Mucosa of stomach (tissue), 1 donor: ENCODE measurements at regions not wholly inside any gene's neighbourhood (a gene's known extent, or its start where the extent isn't known, plus 50 kb on each side); places are given as distances from the start of the nearest gene placed in this dataset.
"Not testable (repeated sequence)": the region's sequence is repeated elsewhere in the genome, so short reads cannot be mapped to it uniquely, and the experiment has no call there.

Source experiments
- H3K27me3 ChIP-seq: one replicate; pipeline ENCODE4 v1.7.0; 2013; ENCODE audit warnings: mild to moderate bottlenecking, low read length; ENCODE audit not compliant: control insufficient read depth, insufficient read depth
- H3K36me3 ChIP-seq: one replicate; pipeline ENCODE4 v1.7.0; 2013; ENCODE audit warnings: low read length; ENCODE audit not compliant: control insufficient read depth, insufficient read depth
- H3K4me1 ChIP-seq: one replicate; pipeline ENCODE4 v1.7.0; 2013; ENCODE audit warnings: mild to moderate bottlenecking, low read length; ENCODE audit not compliant: control insufficient read depth, insufficient read depth
- H3K4me3 ChIP-seq: one replicate; pipeline ENCODE4 v1.7.0; 2013; ENCODE audit warnings: low read length
- H3K9ac ChIP-seq: one replicate; pipeline ENCODE4 v1.7.0; 2013; ENCODE audit warnings: mild to moderate bottlenecking, low read length, moderate library complexity
- H3K9me3 ChIP-seq: one replicate; pipeline ENCODE4 v1.7.0; 2013; ENCODE audit warnings: mild to moderate bottlenecking, low read length, moderate library complexity; ENCODE audit not compliant: control insufficient read depth
- donor health status: Pancreatic carcinoma.

DNA sequence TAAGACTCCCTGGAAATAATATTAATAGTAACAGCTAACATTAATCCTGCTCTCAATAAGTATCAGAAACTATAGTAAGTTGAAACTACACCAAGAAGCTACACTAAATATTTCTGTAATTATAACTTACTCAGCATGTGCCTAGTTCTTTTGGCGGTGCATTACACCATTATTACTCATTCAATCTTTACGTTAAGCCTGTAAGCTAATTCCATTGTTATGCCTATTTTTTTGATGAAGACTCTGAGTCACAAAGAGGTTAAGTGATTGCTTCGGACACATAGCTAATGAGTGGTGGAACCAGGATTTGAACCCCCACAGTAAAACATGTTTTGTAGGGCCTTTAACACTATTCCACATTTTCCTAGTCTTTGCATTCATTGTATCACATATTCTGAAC is 111.6 kb downstream of the RASSF10 start:
- Histone ChIP-seq H3K4me1 (peaks cover 3% of the 10 kb centered on the region), H3K36me3 (no peaks in the 10 kb centered on the region), H3K9me3 (no peaks in the 10 kb centered on the region), H3K4me3 (no peak overlapping the region), H3K27me3 (no peaks in the 10 kb centered on the region), H3K9ac (no peak overlapping the region)

DNA sequence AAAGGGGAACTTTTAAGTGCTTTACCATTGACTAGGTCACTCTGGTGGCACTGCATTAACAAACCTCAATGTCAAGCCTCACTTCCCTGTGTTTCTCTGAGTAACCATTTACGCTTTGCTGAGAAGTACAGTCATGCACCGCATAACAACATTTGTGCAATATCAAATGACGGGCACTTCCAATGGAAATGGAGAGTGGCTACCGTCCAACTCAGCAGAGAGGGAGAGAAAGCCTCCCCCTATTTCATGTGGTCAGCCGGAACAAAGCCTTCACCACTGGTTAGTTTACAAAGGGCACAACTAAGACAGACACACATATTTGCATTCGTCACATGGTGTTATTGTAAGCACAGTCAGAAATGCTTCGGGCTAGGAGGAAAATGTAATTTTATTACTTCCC is 117.3 kb downstream of the RASSF10 start:
- Histone ChIP-seq H3K4me1 (no peaks in the 10 kb centered on the region), H3K9me3 (no peaks in the 10 kb centered on the region), H3K36me3 (no peaks in the 10 kb centered on the region), H3K4me3 (no peak overlapping the region), H3K9ac (no peak overlapping the region), H3K27me3 (no peaks in the 10 kb centered on the region)

DNA sequence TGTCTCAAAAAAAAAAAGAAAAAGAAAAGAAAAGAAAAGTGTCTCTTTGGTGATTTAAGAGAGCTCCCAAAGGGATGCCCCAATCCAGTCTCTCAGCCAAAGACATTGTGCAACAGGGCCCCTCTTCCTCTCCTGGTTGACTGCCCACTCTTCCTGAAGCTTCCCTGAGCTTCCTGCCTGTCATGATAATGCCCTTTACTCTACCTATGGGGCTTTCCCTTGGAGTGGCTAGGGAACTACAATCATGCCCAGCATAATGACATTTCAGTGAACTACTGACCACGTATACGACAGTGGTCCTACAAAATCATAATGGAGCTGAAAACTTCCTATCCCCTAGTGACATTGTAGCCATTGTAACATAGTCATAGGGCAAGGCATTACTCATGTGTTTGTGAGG is 118.0 kb downstream of the RASSF10 start:
- Histone ChIP-seq H3K36me3 (no peaks in the 10 kb centered on the region), H3K9me3 (no peaks in the 10 kb centered on the region), H3K4me3 (no peak overlapping the region), H3K27me3 (no peaks in the 10 kb centered on the region), H3K4me1 (no peaks in the 10 kb centered on the region), H3K9ac (no peak overlapping the region)

DNA sequence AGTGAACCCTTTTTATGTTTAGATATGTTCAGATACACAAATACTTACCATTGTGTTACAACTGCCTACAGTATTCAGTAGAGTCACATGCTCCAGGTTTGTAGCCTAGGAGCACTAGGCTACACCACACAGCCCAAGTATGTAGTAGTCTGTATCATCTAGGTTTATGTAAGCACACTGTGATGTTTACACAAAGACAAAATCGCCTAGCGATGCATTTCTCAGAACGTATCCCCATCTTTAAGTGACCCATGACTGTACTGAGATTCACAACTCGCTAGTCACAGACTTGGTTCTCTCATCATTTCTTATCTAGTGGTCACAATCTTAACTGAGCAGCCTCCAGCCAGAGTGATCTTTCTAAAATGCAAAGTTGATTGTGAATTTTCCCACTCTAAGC is 119.2 kb downstream of the RASSF10 start:
- Histone ChIP-seq H3K4me1 (no peaks in the 10 kb centered on the region), H3K36me3 (no peaks in the 10 kb centered on the region), H3K9me3 (no peaks in the 10 kb centered on the region), H3K4me3 (no peak overlapping the region), H3K9ac (no peak overlapping the region), H3K27me3 (no peaks in the 10 kb centered on the region)

DNA sequence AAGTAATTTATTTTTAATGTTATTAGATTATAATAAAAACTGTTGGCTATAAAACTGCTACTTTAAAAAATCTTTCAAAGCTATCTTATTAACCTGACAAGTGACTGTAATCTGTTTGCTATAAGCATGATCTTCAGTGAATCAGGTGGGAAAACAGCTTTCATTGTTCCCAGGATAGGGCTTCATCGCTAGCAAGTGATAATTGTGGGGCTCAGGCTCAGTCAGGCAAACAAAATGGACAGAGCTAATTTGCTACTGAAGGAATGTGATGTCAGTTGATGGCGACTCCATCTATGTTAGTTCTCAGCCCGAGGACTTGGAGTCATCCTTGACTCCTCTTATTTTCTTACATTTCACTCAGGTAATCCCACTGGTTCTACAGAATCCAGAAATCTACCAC is 125.0 kb downstream of the RASSF10 start:
- H3K9me3 ChIP-seq = no peaks in the 10 kb centered on the region
- no peak overlapping the region for H3K9ac ChIP-seq
- no peaks in the 10 kb centered on the region for H3K27me3 ChIP-seq
- no peaks in the 10 kb centered on the region for H3K36me3 ChIP-seq
- H3K4me1 ChIP-seq = no peaks in the 10 kb centered on the region
- H3K4me3 ChIP-seq = no peak overlapping the region

DNA sequence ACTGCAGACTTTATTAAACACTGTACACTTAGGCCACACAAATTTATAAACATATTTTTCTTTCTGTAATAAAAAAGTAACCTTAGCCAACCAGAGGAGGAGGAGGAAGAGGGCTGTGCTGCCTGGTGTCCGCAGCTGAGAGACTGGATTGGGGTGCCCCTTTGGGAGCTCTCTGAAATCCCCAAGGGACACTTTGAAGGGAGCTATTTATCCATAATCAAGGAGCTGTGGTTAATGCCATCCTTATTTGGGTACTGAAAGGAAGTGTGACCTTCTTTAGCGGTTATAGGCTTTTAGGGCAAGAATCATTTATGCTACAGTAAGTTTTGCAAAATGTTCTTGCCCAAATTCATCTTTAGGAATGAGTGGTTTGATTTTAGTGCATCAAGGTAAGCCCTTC is 125.8 kb downstream of the RASSF10 start:
- Histone ChIP-seq H3K36me3 (no peaks in the 10 kb centered on the region), H3K4me3 (no peak overlapping the region), H3K4me1 (peaks cover 2% of the 10 kb centered on the region), H3K9ac (no peak overlapping the region), H3K27me3 (no peaks in the 10 kb centered on the region), H3K9me3 (no peaks in the 10 kb centered on the region)

DNA sequence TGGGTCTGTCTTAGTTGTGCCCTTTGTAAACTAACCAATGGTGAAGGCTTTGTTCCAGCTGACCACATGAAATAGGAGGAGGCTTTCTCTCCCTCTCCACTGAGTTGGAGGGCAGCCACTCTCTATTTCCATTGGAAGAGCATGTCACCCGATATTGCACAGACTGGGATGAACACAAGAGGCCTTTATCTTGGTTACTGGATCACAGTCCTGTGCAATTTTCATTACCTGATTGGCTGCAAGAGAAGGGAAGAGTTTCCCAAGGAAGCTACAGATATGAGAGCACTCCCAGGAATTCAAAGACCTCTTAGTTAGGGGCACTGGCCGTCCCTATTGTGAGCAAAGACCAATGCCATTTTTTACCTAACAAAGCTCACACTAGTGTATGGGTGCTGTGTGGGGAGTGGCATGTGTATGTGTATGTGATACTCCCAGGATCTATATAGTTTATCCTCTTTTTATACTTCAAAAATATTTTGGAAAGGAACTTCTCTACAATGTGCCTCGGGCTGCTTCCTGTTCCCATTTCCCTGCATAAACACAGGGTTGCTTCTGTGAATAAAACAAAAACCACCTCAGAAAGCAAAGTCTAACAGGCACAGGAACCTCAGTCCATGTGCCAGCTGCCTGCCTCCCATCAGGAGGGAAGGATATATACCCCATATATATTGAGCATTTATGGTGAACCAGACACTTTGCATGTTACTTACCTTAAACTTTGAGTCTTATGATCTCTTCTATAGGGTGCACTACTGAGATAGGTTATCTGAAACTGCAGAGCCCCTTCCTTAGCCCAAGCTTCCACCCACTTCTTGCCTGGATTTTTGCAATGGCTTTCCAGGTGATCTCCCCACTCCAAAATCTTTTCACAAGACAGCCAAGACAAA is 126.5 kb downstream of the RASSF10 start:
- Histone ChIP-seq H3K9ac (no peak overlapping the region), H3K4me3 (no peak overlapping the region), H3K4me1 (peaks cover 9% of the 10 kb centered on the region), H3K36me3 (no peaks in the 10 kb centered on the region), H3K27me3 (no peaks in the 10 kb centered on the region), H3K9me3 (no peaks in the 10 kb centered on the region)

DNA sequence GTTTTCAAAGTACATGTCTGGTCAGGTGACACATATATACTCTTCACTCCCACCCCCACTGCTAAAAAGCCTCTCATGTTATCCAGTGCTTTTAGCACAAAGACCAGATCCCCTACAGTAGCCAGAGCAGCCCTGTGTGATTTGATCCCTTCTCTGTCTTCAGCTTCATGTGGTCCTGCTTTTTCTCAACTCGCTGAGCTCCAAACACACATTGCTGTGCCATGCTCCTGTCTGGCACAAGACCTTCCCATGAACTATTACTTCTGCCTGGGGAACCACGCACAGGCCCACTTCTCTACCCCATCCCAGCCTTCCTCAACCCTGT is 127.1 kb downstream of the RASSF10 start:
- no peaks in the 10 kb centered on the region for H3K36me3 ChIP-seq
- H3K9ac ChIP-seq = no peak overlapping the region
- no peak overlapping the region for H3K4me3 ChIP-seq
- H3K4me1 ChIP-seq = peaks cover 14% of the 10 kb centered on the region
- H3K9me3 ChIP-seq = no peaks in the 10 kb centered on the region
- H3K27me3 ChIP-seq = no peaks in the 10 kb centered on the region

DNA sequence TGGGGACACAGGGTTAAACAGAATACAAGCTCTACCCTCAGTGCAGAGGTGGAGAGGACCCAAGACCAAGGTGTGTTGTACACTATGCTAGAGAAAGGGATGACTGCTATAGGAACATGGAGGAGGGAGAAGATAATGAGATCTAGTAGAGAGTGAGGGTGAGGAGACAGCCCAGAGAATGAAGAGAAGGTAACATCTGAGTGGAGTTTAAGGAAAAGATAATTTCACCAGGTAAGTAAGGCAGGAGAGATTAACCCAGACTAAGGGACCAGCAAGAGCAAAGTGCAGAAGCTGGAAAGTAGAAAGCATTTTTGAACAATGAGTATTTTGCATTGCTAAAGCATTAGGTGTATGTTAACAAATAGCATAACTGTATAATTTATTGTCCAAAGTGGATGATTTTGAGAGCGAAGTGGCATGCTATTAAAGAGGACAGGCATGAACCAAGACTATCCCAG is 128.8 kb downstream of the RASSF10 start:
- Histone ChIP-seq H3K4me1 (peaks cover 14% of the 10 kb centered on the region), H3K36me3 (no peaks in the 10 kb centered on the region), H3K27me3 (no peaks in the 10 kb centered on the region), H3K9me3 (no peaks in the 10 kb centered on the region), H3K4me3 (no peak overlapping the region), H3K9ac (no peak overlapping the region)

DNA sequence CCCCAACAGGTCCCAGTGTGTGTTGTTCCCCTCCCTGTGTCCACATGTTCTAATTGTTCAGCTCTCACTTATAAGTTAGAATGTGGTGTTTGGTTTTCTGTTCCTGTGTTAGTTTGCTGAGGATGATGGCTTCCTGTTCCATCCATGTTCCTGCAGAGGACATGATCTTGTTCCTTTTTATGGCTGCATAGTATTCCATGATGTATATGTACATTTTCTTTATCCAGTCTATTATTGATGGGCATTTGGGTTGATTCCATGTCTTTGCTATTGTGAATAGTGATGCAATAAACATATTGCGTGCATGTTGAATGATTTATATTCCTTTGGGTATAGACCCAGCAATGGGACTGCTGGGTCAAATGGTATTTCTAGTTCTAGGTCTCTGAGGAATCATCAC is 130.0 kb downstream of the RASSF10 start:
- H3K27me3 ChIP-seq, H3K4me3 ChIP-seq, H3K9ac ChIP-seq, H3K9me3 ChIP-seq, H3K36me3 ChIP-seq: not testable (repeated sequence)
- peaks cover 14% of the 10 kb centered on the region for H3K4me1 ChIP-seq

DNA sequence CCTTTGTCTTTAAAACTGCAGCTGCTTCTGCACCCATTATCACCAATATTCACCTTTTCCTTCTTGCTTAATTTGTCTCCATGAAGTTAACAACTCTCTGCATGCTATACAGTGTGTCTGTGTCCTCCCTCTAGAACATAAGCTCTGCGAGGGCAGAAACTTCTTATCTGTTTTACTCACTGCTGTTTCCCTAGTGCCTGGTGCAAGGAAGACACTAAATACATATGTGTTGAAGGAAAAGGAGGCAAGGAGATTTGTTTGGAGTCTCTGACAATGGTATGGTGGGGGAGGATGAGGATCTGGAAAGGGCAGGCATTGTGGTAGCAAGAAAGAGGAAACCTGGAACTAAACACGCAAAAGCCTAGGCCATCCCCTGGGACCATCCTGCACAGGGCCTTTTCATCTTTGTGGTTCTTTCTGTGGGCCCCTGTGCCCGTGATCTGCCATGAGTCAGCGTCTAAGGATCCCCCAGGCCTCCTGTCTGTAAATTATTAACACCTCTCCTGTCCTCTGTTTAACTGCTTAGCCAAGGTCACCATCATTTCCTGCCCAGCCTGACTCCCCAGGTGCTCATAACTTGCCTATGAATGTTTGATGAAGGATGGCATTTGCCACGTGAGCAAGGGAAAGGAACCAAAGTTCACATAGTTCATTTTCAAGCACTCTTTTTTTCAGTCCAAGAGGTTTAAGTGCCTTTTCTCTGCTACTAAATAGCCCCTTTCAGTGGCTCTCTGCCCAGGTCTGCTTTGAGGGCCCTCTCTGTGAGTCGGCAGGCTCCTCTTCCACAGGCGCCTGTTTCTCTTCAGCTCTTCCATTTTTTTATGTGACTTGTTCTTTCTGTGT is 131.1 kb downstream of the RASSF10 start:
- no peaks in the 10 kb centered on the region for H3K27me3 ChIP-seq

DNA sequence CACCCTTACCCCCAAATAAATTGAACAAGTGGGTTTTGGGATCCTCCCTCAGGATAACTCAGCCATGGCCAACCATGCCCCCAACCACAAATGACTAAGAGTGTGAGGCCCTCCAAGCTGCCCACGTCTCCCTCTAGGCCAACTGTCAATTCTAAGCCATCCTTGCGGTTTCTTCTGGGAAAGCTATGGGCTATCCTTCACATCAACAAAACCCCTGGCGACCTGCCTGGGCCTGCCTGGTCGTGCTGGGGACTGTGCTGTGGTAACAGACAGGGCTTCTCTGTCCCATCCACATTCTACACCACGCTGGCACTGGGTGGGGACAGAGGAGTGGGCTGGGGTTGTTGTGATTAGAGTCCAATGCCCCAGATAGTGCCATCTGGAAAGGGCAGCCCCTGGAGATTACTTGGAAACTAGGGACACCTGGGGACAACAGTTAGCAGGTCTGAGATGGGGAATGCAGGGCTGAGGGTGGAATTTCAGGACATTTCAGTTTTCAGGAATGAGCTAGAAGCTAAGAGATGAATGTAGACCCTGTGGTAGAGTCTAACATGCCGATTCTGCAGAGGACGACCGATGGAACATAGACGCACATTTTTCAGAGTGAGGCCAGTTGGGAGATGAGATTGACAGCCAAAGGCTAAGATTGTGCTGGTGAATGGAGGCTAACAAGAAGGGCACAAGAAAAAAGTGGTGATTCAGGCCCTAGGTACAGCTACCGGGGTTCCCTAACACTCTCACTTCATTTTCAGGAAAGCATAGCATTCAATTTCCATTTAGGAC is 131.9 kb downstream of the RASSF10 start:
- Histone ChIP-seq H3K9me3 (no peaks in the 10 kb centered on the region), H3K27me3 (no peaks in the 10 kb centered on the region), H3K4me3 (no peak overlapping the region), H3K36me3 (no peaks in the 10 kb centered on the region), H3K9ac (no peak overlapping the region), H3K4me1 (peaks cover 14% of the 10 kb centered on the region)

More for the DNA sequence above, 131.1 kb downstream of the RASSF10 start:
- no peaks in the 10 kb centered on the region for H3K36me3 ChIP-seq
- H3K9me3 ChIP-seq = no peaks in the 10 kb centered on the region
- peaks cover 14% of the 10 kb centered on the region for H3K4me1 ChIP-seq
- H3K9ac ChIP-seq = no peak overlapping the region
- H3K4me3 ChIP-seq = no peak overlapping the region
